WTC11 (cell line): ENCODE measurements at regions not wholly inside any gene's neighbourhood (a gene's known extent, or its start where the extent isn't known, plus 50 kb on each side); places are given as distances from the start of the nearest gene placed in this dataset.

Source experiments
- ATAC-seq: fragments of 200-7000 bp; cut with Tn5 transposase; 2 replicates; pipeline ENCODE4 v1.10.0; 2021; ENCODE audit warnings: mild to moderate bottlenecking, moderate library complexity
- CTCF ChIA-PET: fragments of 300-600 bp; sonication (Branson Sonifier 250); formaldehyde crosslinking; loops from one replicate; lab custom pipeline; 2021; ENCODE audit warnings: antibody characterized with exemption; lab: Charles Lee
- POLR2A ChIA-PET: fragments of 350-600 bp; sonication (Branson Sonifier 250); formaldehyde crosslinking; loops from one replicate; lab custom pipeline; 2021; ENCODE audit warnings: antibody characterized with exemption; lab: Charles Lee
- DNase-seq: peaks from one replicate; pipeline ENCODE4 v3.0.0; 2021; ENCODE audit warnings: low spot score
- H3K27ac Mint-ChIP-seq: 2 replicates; pipeline ENCODE4 v1.8.0; 2021; ENCODE audit warnings: mixed read lengths
- H3K27me3 Mint-ChIP-seq: 2 replicates; pipeline ENCODE4 v1.8.0; 2021; ENCODE audit warnings: low read depth, mild to moderate bottlenecking, moderate library complexity, mixed read lengths
- H3K36me3 Mint-ChIP-seq: 2 replicates; pipeline ENCODE4 v1.8.0; 2021; ENCODE audit warnings: mixed read lengths
- H3K4me1 Mint-ChIP-seq: 2 replicates; pipeline ENCODE4 v1.8.0; 2022; ENCODE audit warnings: mixed read lengths
- H3K4me3 Mint-ChIP-seq: 2 replicates; pipeline ENCODE4 v1.8.0; 2021; ENCODE audit warnings: mild to moderate bottlenecking, moderate library complexity, mixed read lengths
- H3K9me3 Mint-ChIP-seq: 2 replicates; pipeline ENCODE4 v1.8.0; 2021; ENCODE audit warnings: mixed read lengths
- CBFB ChIP-seq: sonication (generic); formaldehyde crosslinking; IDR thresholded peaks from 2 replicates; pipeline ENCODE4 v1.8.1; 2022; ENCODE audit warnings: mild to moderate bottlenecking, low read depth, missing genetic modification reagents
- CREB1 ChIP-seq: sonication (generic); formaldehyde crosslinking; IDR thresholded peaks from 2 replicates; pipeline ENCODE4 v1.8.0; 2023; ENCODE audit warnings: mild to moderate bottlenecking, missing genetic modification reagents
- CREM ChIP-seq: sonication (generic); formaldehyde crosslinking; IDR thresholded peaks from 2 replicates; pipeline ENCODE4 v1.8.1; 2022; ENCODE audit warnings: mild to moderate bottlenecking, missing genetic modification reagents, moderate library complexity
- ELF4 ChIP-seq: sonication (generic); formaldehyde crosslinking; IDR thresholded peaks from 2 replicates; pipeline ENCODE4 v1.8.1; 2022; ENCODE audit warnings: low read depth, mild to moderate bottlenecking, moderate library complexity, missing genetic modification reagents
- EMX1 ChIP-seq: fragments of 250-450 bp; sonication (Bioruptor Pico); IDR thresholded peaks from 2 replicates; pipeline ENCODE4 v1.8.0; 2021; ENCODE audit warnings: mild to moderate bottlenecking
- ESRRA ChIP-seq: sonication (generic); formaldehyde crosslinking; IDR thresholded peaks from 2 replicates; pipeline ENCODE4 v1.8.1; 2022; ENCODE audit warnings: mild to moderate bottlenecking, missing genetic modification reagents, borderline replicate concordance
- ETV6 ChIP-seq: sonication (generic); formaldehyde crosslinking; IDR thresholded peaks from 2 replicates; pipeline ENCODE4 v1.8.1; 2022; ENCODE audit warnings: mild to moderate bottlenecking, missing genetic modification reagents
- FOXJ3 ChIP-seq: sonication (generic); formaldehyde crosslinking; IDR thresholded peaks from 2 replicates; pipeline ENCODE4 v1.9.0; 2021; ENCODE audit warnings: missing genetic modification reagents, mild to moderate bottlenecking, borderline replicate concordance
- FOXK1 ChIP-seq: sonication (generic); formaldehyde crosslinking; IDR thresholded peaks from 2 replicates; pipeline ENCODE4 v1.8.0; 2022; ENCODE audit warnings: mild to moderate bottlenecking, moderate library complexity, missing genetic modification reagents
- GTF2I ChIP-seq: fragments of 250-450 bp; sonication (Bioruptor Pico); conservative IDR thresholded peaks from 2 replicates; pipeline ENCODE4 v1.4.0; 2021; ENCODE audit warnings: mild to moderate bottlenecking
- HMGA2 ChIP-seq: fragments of 250-450 bp; sonication (Bioruptor Pico); IDR thresholded peaks from 2 replicates; pipeline ENCODE4 v1.4.0; 2021; ENCODE audit warnings: mild to moderate bottlenecking, moderate library complexity
- IRF2 ChIP-seq: sonication (generic); formaldehyde crosslinking; IDR thresholded peaks from 2 replicates; pipeline ENCODE4 v1.8.0; 2022; ENCODE audit warnings: low read depth, missing genetic modification reagents, borderline replicate concordance
- JUN ChIP-seq: sonication (generic); formaldehyde crosslinking; IDR thresholded peaks from 2 replicates; pipeline ENCODE4 v1.8.0; 2023; ENCODE audit warnings: mild to moderate bottlenecking, missing genetic modification reagents
- MXD4 ChIP-seq: fragments of 250-450 bp; sonication (Bioruptor Pico); IDR thresholded peaks from 2 replicates; pipeline ENCODE4 v1.8.0; 2021; ENCODE audit warnings: mild to moderate bottlenecking, moderate library complexity, borderline replicate concordance
- NR1H2 ChIP-seq: sonication (generic); formaldehyde crosslinking; IDR thresholded peaks from 2 replicates; pipeline ENCODE4 v1.9.0; 2021; ENCODE audit warnings: mild to moderate bottlenecking, moderate library complexity, missing genetic modification reagents
- PRRX2 ChIP-seq: fragments of 250-450 bp; sonication (Bioruptor Pico); IDR thresholded peaks from 2 replicates; pipeline ENCODE4 v1.8.0; 2021; ENCODE audit warnings: mild to moderate bottlenecking
- RELA ChIP-seq: sonication (generic); formaldehyde crosslinking; IDR thresholded peaks from 2 replicates; pipeline ENCODE4 v1.8.1; 2022; ENCODE audit warnings: missing genetic modification reagents, mild to moderate bottlenecking, borderline replicate concordance
- SP1 ChIP-seq: sonication (generic); formaldehyde crosslinking; conservative IDR thresholded peaks from 2 replicates; pipeline ENCODE4 v1.8.1; 2022; ENCODE audit warnings: missing genetic modification reagents
- TEAD1 ChIP-seq: sonication (generic); formaldehyde crosslinking; IDR thresholded peaks from 2 replicates; pipeline ENCODE4 v1.8.0; 2022; ENCODE audit warnings: mild to moderate bottlenecking, missing genetic modification reagents
- ZNF263 ChIP-seq: sonication (generic); formaldehyde crosslinking; IDR thresholded peaks from 2 replicates; pipeline ENCODE4 v1.8.1; 2022; ENCODE audit warnings: low read depth, mild to moderate bottlenecking, moderate library complexity, missing genetic modification reagents
- ZNF423 ChIP-seq: fragments of 250-450 bp; sonication (Bioruptor Pico); IDR thresholded peaks from 2 replicates; pipeline ENCODE4 v2.1.2; 2022; ENCODE audit warnings: mild to moderate bottlenecking, moderate library complexity
- ZNF671 ChIP-seq: fragments of 250-450 bp; sonication (Bioruptor Pico); IDR thresholded peaks from 2 replicates; pipeline ENCODE4 v1.8.0; 2021; ENCODE audit warnings: mild to moderate bottlenecking
- TF ChIP-seq, protein P1 (sequence below): sonication (generic); formaldehyde crosslinking; IDR thresholded peaks from 2 replicates; pipeline ENCODE4 v1.8.1; 2023; ENCODE audit warnings: mild to moderate bottlenecking, missing genetic modification reagents, moderate library complexity
- TF ChIP-seq, protein P2 (sequence below): sonication (generic); formaldehyde crosslinking; IDR thresholded peaks from 2 replicates; pipeline ENCODE4 v1.8.1; 2023; ENCODE audit warnings: mild to moderate bottlenecking, missing genetic modification reagents
- TF ChIP-seq, protein P3 (sequence below): sonication (generic); formaldehyde crosslinking; conservative IDR thresholded peaks from 2 replicates; pipeline ENCODE4 v1.8.1; 2022; ENCODE audit warnings: mild to moderate bottlenecking, missing genetic modification reagents
- TF ChIP-seq, protein P4 (sequence below): sonication (generic); formaldehyde crosslinking; IDR thresholded peaks from 2 replicates; pipeline ENCODE4 v1.8.1; 2023; ENCODE audit warnings: mild to moderate bottlenecking, missing genetic modification reagents, moderate library complexity
- TF ChIP-seq, protein P5 (sequence below): fragments of 250-450 bp; sonication (Bioruptor Pico); IDR thresholded peaks from 2 replicates; pipeline ENCODE4 v1.9.0; 2021; ENCODE audit warnings: moderate library complexity, mild to moderate bottlenecking, inconsistent platforms, borderline replicate concordance
- TF ChIP-seq, protein P6 (sequence below): sonication (generic); formaldehyde crosslinking; conservative IDR thresholded peaks from 2 replicates; pipeline ENCODE4 v1.8.1; 2023; ENCODE audit warnings: mild to moderate bottlenecking, low read depth, missing genetic modification reagents, moderate library complexity

DNA sequence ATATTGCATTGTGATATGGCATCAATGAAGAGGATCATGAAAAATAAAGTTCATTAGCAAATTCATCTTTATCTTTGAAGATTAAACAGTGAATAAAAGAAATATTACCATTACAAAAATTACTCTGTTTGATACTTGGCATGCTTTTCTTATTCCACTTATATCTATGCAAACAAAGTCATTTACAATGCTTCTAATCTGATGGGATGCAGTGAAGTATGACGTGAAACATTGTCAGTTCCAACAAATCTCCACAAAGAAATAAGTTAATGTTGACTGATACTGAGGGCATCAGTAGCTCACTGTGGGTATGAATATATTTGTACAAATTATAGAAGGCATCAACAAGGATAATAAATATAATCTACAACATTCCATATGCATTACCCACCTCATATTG lies 672.8 kb upstream of the POT1 start:
- Mint-ChIP-seq H3K36me3 (no peaks in the 10 kb centered on the region), H3K27me3 (no peaks in the 10 kb centered on the region), H3K4me3 (no peak overlapping the region), H3K27ac (no peak overlapping the region), H3K4me1 (peaks cover 9% of the 10 kb centered on the region), H3K9me3 (no peaks in the 10 kb centered on the region)
- ATAC-seq (no peak), DNase-seq (no peak)
- POLR2A ChIA-PET, result no interaction called here
- CTCF ChIA-PET, result no interaction called here
- TF ChIP-seq ZNF263 (CRISPR knock-in tag) (no peak), ETV6 (CRISPR knock-in tag) (no peak), ELF4 (no peak), CREB1 (no peak), ZNF671 (CRISPR knock-in tag) (no peak), FOXK1 (no peak), ZNF423 (CRISPR knock-in tag) (no peak), CBFB (CRISPR knock-in tag) (no peak), CREM (no peak), RELA (CRISPR knock-in tag) (no peak)
- TF ChIP-seq, protein P1, sequence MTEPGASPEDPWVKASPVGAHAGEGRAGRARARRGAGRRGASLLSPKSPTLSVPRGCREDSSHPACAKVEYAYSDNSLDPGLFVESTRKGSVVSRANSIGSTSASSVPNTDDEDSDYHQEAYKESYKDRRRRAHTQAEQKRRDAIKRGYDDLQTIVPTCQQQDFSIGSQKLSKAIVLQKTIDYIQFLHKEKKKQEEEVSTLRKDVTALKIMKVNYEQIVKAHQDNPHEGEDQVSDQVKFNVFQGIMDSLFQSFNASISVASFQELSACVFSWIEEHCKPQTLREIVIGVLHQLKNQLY (CRISPR knock-in tag), result no peak
- TF ChIP-seq, protein P2, sequence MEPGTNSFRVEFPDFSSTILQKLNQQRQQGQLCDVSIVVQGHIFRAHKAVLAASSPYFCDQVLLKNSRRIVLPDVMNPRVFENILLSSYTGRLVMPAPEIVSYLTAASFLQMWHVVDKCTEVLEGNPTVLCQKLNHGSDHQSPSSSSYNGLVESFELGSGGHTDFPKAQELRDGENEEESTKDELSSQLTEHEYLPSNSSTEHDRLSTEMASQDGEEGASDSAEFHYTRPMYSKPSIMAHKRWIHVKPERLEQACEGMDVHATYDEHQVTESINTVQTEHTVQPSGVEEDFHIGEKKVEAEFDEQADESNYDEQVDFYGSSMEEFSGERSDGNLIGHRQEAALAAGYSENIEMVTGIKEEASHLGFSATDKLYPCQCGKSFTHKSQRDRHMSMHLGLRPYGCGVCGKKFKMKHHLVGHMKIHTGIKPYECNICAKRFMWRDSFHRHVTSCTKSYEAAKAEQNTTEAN, result no peak
- TF ChIP-seq, protein P3, sequence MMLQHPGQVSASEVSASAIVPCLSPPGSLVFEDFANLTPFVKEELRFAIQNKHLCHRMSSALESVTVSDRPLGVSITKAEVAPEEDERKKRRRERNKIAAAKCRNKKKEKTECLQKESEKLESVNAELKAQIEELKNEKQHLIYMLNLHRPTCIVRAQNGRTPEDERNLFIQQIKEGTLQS, result no peak

DNA sequence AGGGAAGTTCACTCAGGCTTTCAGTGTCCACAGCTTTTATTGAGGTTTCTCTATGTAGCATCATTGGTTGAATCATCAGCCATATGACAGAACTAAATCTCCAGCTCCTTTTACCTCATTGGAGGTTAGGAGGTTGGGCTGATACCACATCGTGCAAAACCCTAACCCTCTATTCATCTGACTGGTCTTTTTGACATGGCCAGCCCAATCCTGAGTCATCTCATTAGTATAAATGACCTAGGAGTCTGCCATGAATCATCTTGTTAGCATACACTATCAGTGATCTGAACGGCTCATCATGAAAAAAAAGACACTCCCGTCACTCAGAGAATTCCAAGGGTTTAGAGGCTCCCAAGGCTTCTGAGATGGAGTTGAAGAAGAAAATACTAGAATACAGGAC lies 669.8 kb upstream of the POT1 start:
- no peaks in the 10 kb centered on the region for H3K9me3 Mint-ChIP-seq
- H3K27ac Mint-ChIP-seq, result no peak overlapping the region
- H3K27me3 Mint-ChIP-seq, result no peaks in the 10 kb centered on the region
- H3K4me1 Mint-ChIP-seq, result peaks cover 9% of the 10 kb centered on the region
- no peak for DNase-seq
- H3K4me3 Mint-ChIP-seq, result no peak overlapping the region
- ChIA-PET POLR2A (no interaction called here), CTCF (no interaction called here)
- no peaks in the 10 kb centered on the region for H3K36me3 Mint-ChIP-seq
- TF ChIP-seq SP1 (no peak), ELF4 (no peak), ZNF671 (CRISPR knock-in tag) (no peak), ESRRA (CRISPR knock-in tag) (no peak), NR1H2 (no peak)
- TF ChIP-seq, protein P4, sequence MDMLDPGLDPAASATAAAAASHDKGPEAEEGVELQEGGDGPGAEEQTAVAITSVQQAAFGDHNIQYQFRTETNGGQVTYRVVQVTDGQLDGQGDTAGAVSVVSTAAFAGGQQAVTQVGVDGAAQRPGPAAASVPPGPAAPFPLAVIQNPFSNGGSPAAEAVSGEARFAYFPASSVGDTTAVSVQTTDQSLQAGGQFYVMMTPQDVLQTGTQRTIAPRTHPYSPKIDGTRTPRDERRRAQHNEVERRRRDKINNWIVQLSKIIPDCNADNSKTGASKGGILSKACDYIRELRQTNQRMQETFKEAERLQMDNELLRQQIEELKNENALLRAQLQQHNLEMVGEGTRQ (CRISPR knock-in tag), result no peak
- TF ChIP-seq, protein P3, result no peak
- TF ChIP-seq, all 79 proteins: peak for 0
- ATAC-seq, result no peak

DNA sequence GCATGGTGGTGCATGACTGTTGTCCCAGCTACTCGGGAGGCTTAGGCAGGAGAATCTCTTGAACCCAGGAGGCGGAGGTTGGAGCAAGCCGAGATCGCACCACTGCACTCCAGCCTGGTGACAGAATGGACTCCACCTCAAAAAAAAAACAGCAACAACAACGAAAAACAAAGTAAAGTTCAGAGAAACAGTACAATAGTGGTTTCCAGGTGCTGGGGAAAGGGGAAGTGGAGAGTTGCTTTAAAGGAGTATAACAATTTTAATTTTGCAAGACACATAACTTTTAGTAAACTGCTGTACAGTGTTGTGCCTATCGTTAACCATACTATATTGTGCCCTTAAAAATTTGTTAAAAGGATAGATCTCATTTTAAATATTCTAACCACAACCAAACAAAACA lies 662.7 kb upstream of the POT1 start:
- POLR2A ChIA-PET, result no interaction called here
- peaks cover 3% of the 10 kb centered on the region; the same call in 1 of the 2 replicates for H3K36me3 Mint-ChIP-seq
- H3K4me3 Mint-ChIP-seq, result no peak overlapping the region
- peaks cover 9% of the 10 kb centered on the region for H3K9me3 Mint-ChIP-seq
- no peak for TF ChIP-seq FOXJ3 (CRISPR knock-in tag)
- TF ChIP-seq, protein P4 (CRISPR knock-in tag), result no peak
- TF ChIP-seq ZNF423 (CRISPR knock-in tag), result no peak
- TF ChIP-seq SP1, result no peak
- TF ChIP-seq PRRX2 (CRISPR knock-in tag), result no peak
- TF ChIP-seq MXD4 (CRISPR knock-in tag), result no peak
- no peak for TF ChIP-seq GTF2I (CRISPR knock-in tag)
- TF ChIP-seq, protein P5, sequence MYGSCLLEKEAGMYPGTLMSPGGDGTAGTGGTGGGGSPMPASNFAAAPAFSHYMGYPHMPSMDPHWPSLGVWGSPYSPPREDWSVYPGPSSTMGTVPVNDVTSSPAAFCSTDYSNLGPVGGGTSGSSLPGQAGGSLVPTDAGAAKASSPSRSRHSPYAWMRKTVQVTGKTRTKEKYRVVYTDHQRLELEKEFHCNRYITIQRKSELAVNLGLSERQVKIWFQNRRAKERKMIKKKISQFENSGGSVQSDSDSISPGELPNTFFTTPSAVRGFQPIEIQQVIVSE (CRISPR knock-in tag), result no peak
- no peak for TF ChIP-seq RELA (CRISPR knock-in tag)
- no peak for TF ChIP-seq IRF2
- no peak for TF ChIP-seq HMGA2
- TF ChIP-seq TEAD1 (CRISPR knock-in tag), result no peak
- no peak for TF ChIP-seq EMX1
- TF ChIP-seq, protein P6, sequence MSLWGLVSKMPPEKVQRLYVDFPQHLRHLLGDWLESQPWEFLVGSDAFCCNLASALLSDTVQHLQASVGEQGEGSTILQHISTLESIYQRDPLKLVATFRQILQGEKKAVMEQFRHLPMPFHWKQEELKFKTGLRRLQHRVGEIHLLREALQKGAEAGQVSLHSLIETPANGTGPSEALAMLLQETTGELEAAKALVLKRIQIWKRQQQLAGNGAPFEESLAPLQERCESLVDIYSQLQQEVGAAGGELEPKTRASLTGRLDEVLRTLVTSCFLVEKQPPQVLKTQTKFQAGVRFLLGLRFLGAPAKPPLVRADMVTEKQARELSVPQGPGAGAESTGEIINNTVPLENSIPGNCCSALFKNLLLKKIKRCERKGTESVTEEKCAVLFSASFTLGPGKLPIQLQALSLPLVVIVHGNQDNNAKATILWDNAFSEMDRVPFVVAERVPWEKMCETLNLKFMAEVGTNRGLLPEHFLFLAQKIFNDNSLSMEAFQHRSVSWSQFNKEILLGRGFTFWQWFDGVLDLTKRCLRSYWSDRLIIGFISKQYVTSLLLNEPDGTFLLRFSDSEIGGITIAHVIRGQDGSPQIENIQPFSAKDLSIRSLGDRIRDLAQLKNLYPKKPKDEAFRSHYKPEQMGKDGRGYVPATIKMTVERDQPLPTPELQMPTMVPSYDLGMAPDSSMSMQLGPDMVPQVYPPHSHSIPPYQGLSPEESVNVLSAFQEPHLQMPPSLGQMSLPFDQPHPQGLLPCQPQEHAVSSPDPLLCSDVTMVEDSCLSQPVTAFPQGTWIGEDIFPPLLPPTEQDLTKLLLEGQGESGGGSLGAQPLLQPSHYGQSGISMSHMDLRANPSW (CRISPR knock-in tag), result no peak
- no peak for TF ChIP-seq FOXK1
- no peak for TF ChIP-seq JUN
- H3K27ac Mint-ChIP-seq, result no peak overlapping the region
- no peak for ATAC-seq
- no peaks in the 10 kb centered on the region for H3K4me1 Mint-ChIP-seq
- CTCF ChIA-PET, result no interaction called here
- H3K27me3 Mint-ChIP-seq, result no peaks in the 10 kb centered on the region
- DNase-seq, result no peak
